ENCODE measurements at regions not wholly inside any gene's neighbourhood (a gene's known extent, or its start where the extent isn't known, plus 50 kb on each side); places are given as distances from the start of the nearest gene placed in this dataset.

- TF ChIP-seq FOS (IDR thresholded peaks at IDR 0.05; ENCODE audit: borderline replicate concordance, extremely low read depth, insufficient read length) (no peak), MYC (IDR thresholded peaks at IDR 0.05; ENCODE audit: insufficient read depth, insufficient read length, insufficient replicate concordance, low read length, severe bottlenecking) (no peak), TBL1XR1 (IDR thresholded peaks at IDR 0.05; ENCODE audit: low read depth, low read length) (no peak), SMC3 (IDR thresholded peaks at IDR 0.05; ENCODE audit: borderline replicate concordance, low read length) (no peak), ZBTB11 (CRISPR knock-in tag; IDR thresholded peaks at IDR 0.05) (no peak), NR2C2 (IDR thresholded peaks at IDR 0.05; ENCODE audit: borderline replicate concordance, control insufficient read depth, insufficient read length, low read depth) (no peak)
- no peak for DNase-seq (ENCODE audit: low read depth, low spot score)
- FAIRE-seq = no peak
- intact Hi-C loops (cut with micrococcal nuclease; ENCODE audit: unreplicated experiment) (no loop called here), in situ Hi-C loops (cut with MboI) (no loop called here)
- Histone ChIP-seq H3K27ac (ENCODE audit: control insufficient read depth, insufficient read depth) (no peak overlapping the region), H3K4me1 (ENCODE audit: control insufficient read depth, insufficient read depth, low read length) (peaks cover 6% of the 10 kb centered on the region; the same call in 1 of the 2 replicates), H3K27me3 (replicated peaks in 1 of 2; ENCODE audit: control insufficient read depth in 2 of 2, insufficient read depth in 2 of 2, low read length in 1 of 2) (peaks cover 0 to 4% of the 10 kb centered on the region in 2 experiments; a peak in 3 of 4 replicates), H2AFZ (ENCODE audit: control insufficient read depth, low read depth, low read length) (no peak overlapping the region), H3K79me2 (ENCODE audit: control insufficient read depth, insufficient read depth, low read length) (no peaks in the 10 kb centered on the region), H3K36me3 (ENCODE audit: control insufficient read depth in 2 of 2, insufficient read depth in 2 of 2, low read length in 1 of 2) (no peaks in the 10 kb centered on the region), H3K4me3 (no peak overlapping the region), H3K4me2 (ENCODE audit: control insufficient read depth, insufficient read depth) (no peak overlapping the region), H3K9me3 (replicated peaks; ENCODE audit: control insufficient read depth, insufficient read depth, low read length) (no peaks in the 10 kb centered on the region; the same call in 2 of the 3 replicates), H4K20me1 (ENCODE audit: control insufficient read depth, insufficient read depth) (no peaks in the 10 kb centered on the region), H3K9ac (ENCODE audit: control insufficient read depth, insufficient read depth, low read length) (no peak overlapping the region)
- 47% methylated on average over 9 of the region's 9 CpGs for WGBS (ENCODE audit: insufficient coverage, insufficient replicate concordance, low lambda C conversion rate, missing lambda C conversion rate)
- SMC1A ChIA-PET (ENCODE audit: uncharacterized antibody, unreplicated experiment) = no interaction called here
- CTCF ChIA-PET = no interaction called here
- POLR2A ChIA-PET = no interaction called here
- RAD21 ChIA-PET (ENCODE audit: unreplicated experiment) = no interaction called here
- ATAC-seq = no peak
- BruUV-seq (replicated peaks) = no TSS peak
These were observed 224.7 kb downstream of the AACS start for GRCh38 chr12:125289970-125290369.
